ENCODE measurements at regions not wholly inside any gene's neighbourhood (a gene's known extent, or its start where the extent isn't known, plus 50 kb on each side); places are given as distances from the start of the nearest gene placed in this dataset.

- TF ChIP-seq, protein P1, sequence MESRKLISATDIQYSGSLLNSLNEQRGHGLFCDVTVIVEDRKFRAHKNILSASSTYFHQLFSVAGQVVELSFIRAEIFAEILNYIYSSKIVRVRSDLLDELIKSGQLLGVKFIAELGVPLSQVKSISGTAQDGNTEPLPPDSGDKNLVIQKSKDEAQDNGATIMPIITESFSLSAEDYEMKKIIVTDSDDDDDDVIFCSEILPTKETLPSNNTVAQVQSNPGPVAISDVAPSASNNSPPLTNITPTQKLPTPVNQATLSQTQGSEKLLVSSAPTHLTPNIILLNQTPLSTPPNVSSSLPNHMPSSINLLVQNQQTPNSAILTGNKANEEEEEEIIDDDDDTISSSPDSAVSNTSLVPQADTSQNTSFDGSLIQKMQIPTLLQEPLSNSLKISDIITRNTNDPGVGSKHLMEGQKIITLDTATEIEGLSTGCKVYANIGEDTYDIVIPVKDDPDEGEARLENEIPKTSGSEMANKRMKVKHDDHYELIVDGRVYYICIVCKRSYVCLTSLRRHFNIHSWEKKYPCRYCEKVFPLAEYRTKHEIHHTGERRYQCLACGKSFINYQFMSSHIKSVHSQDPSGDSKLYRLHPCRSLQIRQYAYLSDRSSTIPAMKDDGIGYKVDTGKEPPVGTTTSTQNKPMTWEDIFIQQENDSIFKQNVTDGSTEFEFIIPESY (CRISPR knock-in tag; IDR thresholded peaks at IDR 0.05), result peak; percentile 97
- no peak for TF ChIP-seq ZBTB3 (CRISPR knock-in tag; IDR thresholded peaks at IDR 0.05; ENCODE audit: borderline replicate concordance, low read depth)
- TF ChIP-seq MEIS2 (CRISPR knock-in tag; IDR thresholded peaks at IDR 0.05), result 0 out of 2 replicates have a peak, but pooled peaks have one; percentile 5
- peak; percentile 29; the same call in 1 of the 2 replicates for TF ChIP-seq ISL2 (CRISPR knock-in tag; IDR thresholded peaks at IDR 0.05)
- TF ChIP-seq SOX6 (IDR thresholded peaks at IDR 0.05), result no peak
- peak; percentile 52 for TF ChIP-seq SOX6 (CRISPR knock-in tag; IDR thresholded peaks at IDR 0.05)
- TF ChIP-seq SMARCE1 (IDR thresholded peaks at IDR 0.05; ENCODE audit: borderline replicate concordance), result no peak
- TF ChIP-seq, protein P2, sequence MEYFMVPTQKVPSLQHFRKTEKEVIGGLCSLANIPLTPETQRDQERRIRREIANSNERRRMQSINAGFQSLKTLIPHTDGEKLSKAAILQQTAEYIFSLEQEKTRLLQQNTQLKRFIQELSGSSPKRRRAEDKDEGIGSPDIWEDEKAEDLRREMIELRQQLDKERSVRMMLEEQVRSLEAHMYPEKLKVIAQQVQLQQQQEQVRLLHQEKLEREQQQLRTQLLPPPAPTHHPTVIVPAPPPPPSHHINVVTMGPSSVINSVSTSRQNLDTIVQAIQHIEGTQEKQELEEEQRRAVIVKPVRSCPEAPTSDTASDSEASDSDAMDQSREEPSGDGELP (IDR thresholded peaks at IDR 0.05; ENCODE audit: borderline replicate concordance, low read depth), result no peak
- TF ChIP-seq ZNF619 (CRISPR knock-in tag; IDR thresholded peaks at IDR 0.05), result no peak; the same call in 1 of the 2 replicates
- TF ChIP-seq HOXA5 (CRISPR knock-in tag; IDR thresholded peaks at IDR 0.05), result peak; percentile 62; the same call in 1 of the 2 replicates
- TF ChIP-seq, protein P3, sequence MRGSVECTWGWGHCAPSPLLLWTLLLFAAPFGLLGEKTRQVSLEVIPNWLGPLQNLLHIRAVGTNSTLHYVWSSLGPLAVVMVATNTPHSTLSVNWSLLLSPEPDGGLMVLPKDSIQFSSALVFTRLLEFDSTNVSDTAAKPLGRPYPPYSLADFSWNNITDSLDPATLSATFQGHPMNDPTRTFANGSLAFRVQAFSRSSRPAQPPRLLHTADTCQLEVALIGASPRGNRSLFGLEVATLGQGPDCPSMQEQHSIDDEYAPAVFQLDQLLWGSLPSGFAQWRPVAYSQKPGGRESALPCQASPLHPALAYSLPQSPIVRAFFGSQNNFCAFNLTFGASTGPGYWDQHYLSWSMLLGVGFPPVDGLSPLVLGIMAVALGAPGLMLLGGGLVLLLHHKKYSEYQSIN (CRISPR knock-in tag; IDR thresholded peaks at IDR 0.05; ENCODE audit: borderline replicate concordance), result no peak
- no peak for TF ChIP-seq SMYD3 (CRISPR knock-in tag; IDR thresholded peaks at IDR 0.05)
- 0 out of 2 replicates have a peak, but pooled peaks have one; percentile 20 for TF ChIP-seq POGK (CRISPR knock-in tag; conservative IDR thresholded peaks at IDR 0.05)
- peak; percentile 100 for TF ChIP-seq ZBTB4 (CRISPR knock-in tag; IDR thresholded peaks at IDR 0.05; ENCODE audit: borderline replicate concordance)
- TF ChIP-seq MYNN (CRISPR knock-in tag; IDR thresholded peaks at IDR 0.05; ENCODE audit: low read depth), result no peak
- TF ChIP-seq, protein P4, sequence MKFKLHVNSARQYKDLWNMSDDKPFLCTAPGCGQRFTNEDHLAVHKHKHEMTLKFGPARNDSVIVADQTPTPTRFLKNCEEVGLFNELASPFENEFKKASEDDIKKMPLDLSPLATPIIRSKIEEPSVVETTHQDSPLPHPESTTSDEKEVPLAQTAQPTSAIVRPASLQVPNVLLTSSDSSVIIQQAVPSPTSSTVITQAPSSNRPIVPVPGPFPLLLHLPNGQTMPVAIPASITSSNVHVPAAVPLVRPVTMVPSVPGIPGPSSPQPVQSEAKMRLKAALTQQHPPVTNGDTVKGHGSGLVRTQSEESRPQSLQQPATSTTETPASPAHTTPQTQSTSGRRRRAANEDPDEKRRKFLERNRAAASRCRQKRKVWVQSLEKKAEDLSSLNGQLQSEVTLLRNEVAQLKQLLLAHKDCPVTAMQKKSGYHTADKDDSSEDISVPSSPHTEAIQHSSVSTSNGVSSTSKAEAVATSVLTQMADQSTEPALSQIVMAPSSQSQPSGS (CRISPR knock-in tag; IDR thresholded peaks at IDR 0.05), result 0 out of 2 replicates have a peak, but pooled peaks have one; percentile 14
Measured at GRCh38 chr17:77331301-77331864, 190.6 kb downstream of the SEC14L1 start (continued).

Data from HepG2 (cell line).